Ascending aorta (tissue), 2 donors: ENCODE measurements at regions not wholly inside any gene's neighbourhood (a gene's known extent, or its start where the extent isn't known, plus 50 kb on each side); places are given as distances from the start of the nearest gene placed in this dataset.

Experiments
- DNase-seq, 2 donors: peaks; one replicate each; pipeline ENCODE4 v3.0.0-alpha.2; 2019; ENCODE audit warnings: low spot score in 2 of 2
- H3K27ac ChIP-seq, 2 donors: fragments of 200-600 bp; sonication (generic); one replicate each; pipeline ENCODE4 v1.5.1; 2016 to 2017; ENCODE audit warnings: mild to moderate bottlenecking in 1 of 2
- H3K27me3 ChIP-seq: fragments of 200-600 bp; sonication (generic); one replicate; pipeline ENCODE4 v1.5.1; 2017
- H3K36me3 ChIP-seq, 2 donors: fragments of 200-600 bp; sonication (generic); one replicate each; pipeline ENCODE4 v1.5.1; 2016
- H3K4me1 ChIP-seq, 2 donors: fragments of 200-600 bp; sonication (generic); one replicate each; pipeline ENCODE4 v1.5.1; 2016 to 2017; ENCODE audit warnings: mild to moderate bottlenecking in 1 of 2
- H3K4me3 ChIP-seq, 2 donors: fragments of 200-600 bp; sonication (generic); one replicate each; pipeline ENCODE4 v1.5.1; 2016 to 2017; ENCODE audit warnings: mild to moderate bottlenecking in 1 of 2
- H3K9me3 ChIP-seq, 2 donors: fragments of 200-600 bp; sonication (generic); one replicate each; pipeline ENCODE4 v1.5.1; 2016
- CTCF ChIP-seq, 3 experiments: fragments of 200-600 bp in 2 of 3; fragments of 450-650 bp in 1 of 3; sonication (generic) in 2 of 3; IDR thresholded peaks; one replicate each; pipeline ENCODE4 v1.5.1; 2016 to 2019; ENCODE audit warnings: antibody characterized with exemption in 3 of 3, mild to moderate bottlenecking in 1 of 3, moderate library complexity in 1 of 3
- intact Hi-C: fragments of 100-400 bp; cut with DNase I; formaldehyde crosslinking; loops from one replicate; pipeline ENCODE4 v1.15.1; 2023

DNA sequence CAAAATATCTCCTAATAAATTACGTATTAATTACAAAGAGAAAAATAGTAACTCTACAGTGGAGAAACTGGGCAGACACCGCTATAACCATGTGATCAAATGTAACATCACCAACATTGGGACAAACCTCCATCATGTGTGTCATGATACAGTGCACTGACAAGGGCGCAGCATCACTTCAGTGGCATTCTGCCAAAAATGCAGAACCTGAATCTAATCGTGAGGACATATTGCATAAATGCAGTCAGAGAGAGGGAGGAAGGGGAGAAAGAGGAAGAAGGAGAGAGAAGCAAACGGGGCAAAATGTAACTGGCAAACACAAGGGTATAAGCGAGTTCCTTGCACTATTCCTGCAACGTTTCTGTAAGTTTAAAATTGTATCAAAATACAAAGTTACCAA is 74.2 kb upstream of the MARCHF10 start:
- H3K27me3 ChIP-seq, result no peaks in the 10 kb centered on the region
- no peak for DNase-seq
- intact Hi-C loops, result no loop called here

DNA sequence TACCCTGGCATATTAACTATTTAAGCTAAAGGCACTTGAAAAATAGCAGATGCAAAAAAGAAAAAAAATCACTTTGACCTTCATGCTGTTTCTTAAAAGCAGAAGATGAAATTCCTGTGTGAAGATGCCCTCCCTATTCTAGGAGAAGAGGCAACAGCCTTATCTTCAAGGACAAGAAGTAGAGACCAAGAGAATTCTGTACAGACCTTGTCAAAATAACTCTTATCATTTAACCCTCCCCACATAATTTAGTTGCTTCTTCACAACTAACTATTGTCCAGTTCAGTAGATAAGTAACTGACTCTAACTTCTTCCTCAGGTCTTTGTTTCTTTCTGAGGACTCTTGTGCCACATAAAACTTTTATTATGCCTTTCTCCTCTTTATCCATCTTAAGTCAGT is 72.0 kb upstream of the MARCHF10 start:
- H3K4me3 ChIP-seq, result no peak overlapping the region
- no peak for DNase-seq
- H3K27ac ChIP-seq, result no peak overlapping the region
- H3K9me3 ChIP-seq, result no peaks in the 10 kb centered on the region
- peaks cover 0 to 7% of the 10 kb centered on the region in 2 donors for H3K4me1 ChIP-seq
- H3K36me3 ChIP-seq, result no peaks in the 10 kb centered on the region
- intact Hi-C loops, result no loop called here
- TF ChIP-seq CTCF (IDR thresholded peaks at IDR 0.05), result no peak
- H3K27me3 ChIP-seq, result no peaks in the 10 kb centered on the region

More for the DNA sequence above, 74.2 kb upstream of the MARCHF10 start:
- H3K4me1 ChIP-seq, result no peaks in the 10 kb centered on the region
- H3K9me3 ChIP-seq, result no peaks in the 10 kb centered on the region
- H3K27ac ChIP-seq, result no peak overlapping the region
- H3K36me3 ChIP-seq, result no peaks in the 10 kb centered on the region
- H3K4me3 ChIP-seq, result no peak overlapping the region
- TF ChIP-seq CTCF (IDR thresholded peaks at IDR 0.05), result no peak

DNA sequence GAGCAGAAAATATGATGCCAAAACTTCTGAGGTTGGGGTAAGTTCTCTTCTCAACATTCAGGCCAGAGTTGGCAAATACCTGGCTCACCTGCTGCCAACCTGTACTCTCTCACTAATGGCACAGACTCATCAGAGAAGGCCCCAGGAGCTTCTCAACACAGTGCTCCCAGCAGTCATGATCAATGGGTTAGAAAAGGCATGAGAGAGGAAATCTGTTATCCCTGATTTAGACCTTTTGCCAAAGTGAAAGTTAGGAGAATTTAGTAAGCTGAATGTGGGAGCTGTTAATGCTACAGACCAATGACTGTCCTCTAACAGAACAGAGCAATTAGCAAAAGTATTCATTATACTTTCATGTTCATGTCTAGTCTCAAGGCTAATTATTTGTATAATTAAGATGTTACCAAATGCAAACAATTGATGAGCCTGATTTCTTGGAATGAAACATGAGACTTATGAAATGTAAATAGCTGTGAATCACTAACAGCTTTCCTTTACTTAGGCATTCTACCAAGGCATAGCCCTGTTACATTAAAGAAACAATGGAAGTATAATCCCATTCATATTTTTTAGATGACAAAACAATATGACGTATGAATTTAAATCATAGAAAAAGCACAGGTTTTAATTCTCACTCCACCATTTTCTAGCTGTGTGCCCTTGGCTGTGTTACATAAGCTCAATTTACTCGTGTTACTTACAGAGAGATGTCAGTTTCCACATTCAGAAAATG is 68.7 kb upstream of the MARCHF10 start:
- DNase-seq, result no peak

GRCh38 chr17:62876063-62876462 is 67.9 kb upstream of the MARCHF10 start:
- Histone ChIP-seq H3K4me1 (peaks cover 0 to 10% of the 10 kb centered on the region in 2 donors), H3K36me3 (no peaks in the 10 kb centered on the region), H3K27ac (peak overlapping the region in 1 of 2 donors; percentile 44), H3K27me3 (no peaks in the 10 kb centered on the region), H3K9me3 (no peaks in the 10 kb centered on the region), H3K4me3 (no peak overlapping the region)
- no peak for DNase-seq
- intact Hi-C loops, result no loop called here
- TF ChIP-seq CTCF (IDR thresholded peaks at IDR 0.05), result no peak

More for the DNA sequence above, 68.7 kb upstream of the MARCHF10 start:
- Histone ChIP-seq H3K4me1 (peaks cover 0 to 8% of the 10 kb centered on the region in 2 donors), H3K36me3 (no peaks in the 10 kb centered on the region), H3K4me3 (no peak overlapping the region), H3K9me3 (no peaks in the 10 kb centered on the region), H3K27me3 (no peaks in the 10 kb centered on the region), H3K27ac (peak overlapping the region in 1 of 2 donors; percentile 44)
- TF ChIP-seq CTCF (IDR thresholded peaks at IDR 0.05), result no peak
- intact Hi-C loops, result no loop called here

DNA sequence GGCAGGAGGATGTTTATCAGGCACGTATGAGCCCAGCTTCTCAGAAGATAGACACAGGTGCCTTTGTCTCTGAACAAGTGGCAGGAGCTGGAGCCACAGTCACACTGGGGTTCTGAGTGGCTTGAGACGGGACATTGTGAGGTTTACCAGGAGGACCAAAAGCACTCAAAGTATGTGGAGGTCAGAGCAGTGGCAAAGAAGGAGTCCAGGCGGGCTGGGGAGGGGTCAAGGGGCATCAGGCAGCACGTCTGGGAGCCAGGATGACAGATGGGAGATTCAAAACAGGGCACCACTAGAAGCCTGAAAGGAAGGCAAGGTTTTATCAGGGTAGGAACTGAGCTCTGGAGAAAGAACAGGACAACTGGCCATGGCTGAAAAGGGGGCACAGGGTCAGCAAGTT is 67.2 kb upstream of the MARCHF10 start:
- DNase-seq, result no peak
- no peak overlapping the region for H3K4me3 ChIP-seq
- no peaks in the 10 kb centered on the region for H3K27me3 ChIP-seq
- peaks cover 0 to 10% of the 10 kb centered on the region in 2 donors for H3K4me1 ChIP-seq
- no peaks in the 10 kb centered on the region for H3K9me3 ChIP-seq
- H3K27ac ChIP-seq, result no peak overlapping the region
- TF ChIP-seq CTCF (IDR thresholded peaks at IDR 0.05), result no peak
- intact Hi-C loops, result no loop called here
- no peaks in the 10 kb centered on the region for H3K36me3 ChIP-seq
